HG03575 (cell line): ENCODE measurements at regions not wholly inside any gene's neighbourhood (a gene's known extent, or its start where the extent isn't known, plus 50 kb on each side); places are given as distances from the start of the nearest gene placed in this dataset.

Source experiments
- ATAC-seq: cut with Tn5 transposase; IDR thresholded peaks from one replicate; pipeline ENCODE4 v1.9.1; 2021; ENCODE audit not compliant: unreplicated experiment, insufficient number of reproducible peaks, low FRiP score; ENCODE audit errors: extremely low read depth

GRCh38 chr2:189265696-189266320, 86.2 kb upstream of the COL5A2 start:
- ATAC-seq = no peak

- no peak for ATAC-seq
These were observed 87.9 kb upstream of the COL5A2 start for GRCh38 chr2:189267491-189267890.

GRCh38 chr2:189267925-189268579, 88.5 kb upstream of the COL5A2 start:
- ATAC-seq = no peak

GRCh38 chr2:189268763-189269162, 89.2 kb upstream of the COL5A2 start:
- ATAC-seq = no peak

- no peak for ATAC-seq
These were observed 94.2 kb upstream of the COL5A2 start for GRCh38 chr2:189273734-189274133.

GRCh38 chr2:189274361-189274760, 94.8 kb upstream of the COL5A2 start:
- ATAC-seq = no peak

- no peak for ATAC-seq
These were observed 96.7 kb upstream of the COL5A2 start for GRCh38 chr2:189276277-189276676.

- no peak for ATAC-seq
These were observed 101.6 kb upstream of the COL5A2 start for GRCh38 chr2:189281201-189281600.

- no peak for ATAC-seq
These were observed 105.8 kb upstream of the COL5A2 start for GRCh38 chr2:189285349-189285748.

- no peak for ATAC-seq
These were observed 106.5 kb upstream of the COL5A2 start for GRCh38 chr2:189285962-189286645.

- no peak for ATAC-seq
These were observed 107.8 kb upstream of the COL5A2 start for GRCh38 chr2:189287363-189287762.

GRCh38 chr2:189287982-189288521, 108.5 kb upstream of the COL5A2 start:
- peak; percentile 86 for ATAC-seq

GRCh38 chr2:189291460-189291859, 111.9 kb upstream of the COL5A2 start:
- no peak for ATAC-seq

GRCh38 chr2:189293164-189293563, 113.6 kb upstream of the COL5A2 start:
- ATAC-seq = no peak

- ATAC-seq = no peak
These were observed 117.9 kb upstream of the COL5A2 start for GRCh38 chr2:189297446-189297845.

GRCh38 chr2:189298038-189298437, 118.5 kb upstream of the COL5A2 start:
- ATAC-seq = no peak

GRCh38 chr2:189298481-189298880, 118.9 kb upstream of the COL5A2 start:
- ATAC-seq = no peak

- no peak for ATAC-seq
These were observed 120.4 kb upstream of the COL5A2 start for GRCh38 chr2:189299974-189300373.

- no peak for ATAC-seq
These were observed 121.4 kb upstream of the COL5A2 start for GRCh38 chr2:189300916-189301315.
